Endothelial cell of hepatic sinusoid (primary cell): ENCODE measurements at regions not wholly inside any gene's neighbourhood (a gene's known extent, or its start where the extent isn't known, plus 50 kb on each side); places are given as distances from the start of the nearest gene placed in this dataset.

ENCODE experiments used
- in situ Hi-C: cut with HindIII; loops from 2 replicates; pipeline ENCODE4 v1.10.0; 2017; ENCODE audit warnings: low sequenced_read_pairs

- in situ Hi-C loops: no loop called here
Observed at GRCh38 chr5:18197734-18198133, 563.5 kb downstream of the TAF11L14 start.

- in situ Hi-C loops: no loop called here
Observed at GRCh38 chr5:18202164-18202563, 567.9 kb downstream of the TAF11L14 start.

- in situ Hi-C loops: no loop called here
Observed at GRCh38 chr5:18203296-18203695, 569.0 kb downstream of the TAF11L14 start.

- in situ Hi-C loops: no loop called here
Observed at GRCh38 chr5:18213666-18214065, 579.4 kb downstream of the TAF11L14 start.

GRCh38 chr5:18216016-18216415, 581.8 kb downstream of the TAF11L14 start:
- in situ Hi-C loops: no loop called here

- in situ Hi-C loops: no loop called here
Observed at GRCh38 chr5:18216729-18217128, 582.5 kb downstream of the TAF11L14 start.

GRCh38 chr5:18219241-18219640, 585.0 kb downstream of the TAF11L14 start:
- in situ Hi-C loops: no loop called here

GRCh38 chr5:18220631-18221030, 586.4 kb downstream of the TAF11L14 start:
- in situ Hi-C loops: no loop called here

GRCh38 chr5:18236386-18236785, 602.1 kb downstream of the TAF11L14 start:
- in situ Hi-C loops: no loop called here

- in situ Hi-C loops: no loop called here
Observed at GRCh38 chr5:18238321-18238720, 604.1 kb downstream of the TAF11L14 start.

- in situ Hi-C loops: no loop called here
Observed at GRCh38 chr5:18240971-18241370, 606.7 kb downstream of the TAF11L14 start.

GRCh38 chr5:18243846-18244245, 609.6 kb downstream of the TAF11L14 start:
- in situ Hi-C loops: no loop called here

GRCh38 chr5:18244309-18244708, 610.0 kb downstream of the TAF11L14 start:
- in situ Hi-C loops: no loop called here

- in situ Hi-C loops: no loop called here
Observed at GRCh38 chr5:18252559-18252958, 618.3 kb downstream of the TAF11L14 start.

GRCh38 chr5:18264126-18264882, 630.0 kb downstream of the TAF11L14 start:
- in situ Hi-C loops: no loop called here

- in situ Hi-C loops: no loop called here
Observed at GRCh38 chr5:18270635-18271338, 636.5 kb downstream of the TAF11L14 start.

- in situ Hi-C loops: loop anchor here (25.0 kb wide), 1 partner anchor 1065 kb away; the partner anchor contains the start of gene BASP1
Observed at GRCh38 chr5:18276939-18277338, 642.7 kb downstream of the TAF11L14 start.

GRCh38 chr5:18281947-18282581, 647.8 kb downstream of the TAF11L14 start:
- in situ Hi-C loops: loop anchor here (25.0 kb wide), 1 partner anchor 1070 kb away; the partner anchor contains the start of gene BASP1

- in situ Hi-C loops: loop anchor here (25.0 kb wide), 1 partner anchor 1073 kb away; the partner anchor contains the start of gene BASP1
Observed at GRCh38 chr5:18285257-18285656, 651.0 kb downstream of the TAF11L14 start.

GRCh38 chr5:18292146-18292545, 657.9 kb downstream of the TAF11L14 start:
- in situ Hi-C loops: loop anchor here (25.0 kb wide), 1 partner anchor 1080 kb away; the partner anchor contains the start of gene BASP1

- in situ Hi-C loops: loop anchor here (25.0 kb wide), 1 partner anchor 1083 kb away; the partner anchor contains the start of gene BASP1
Observed at GRCh38 chr5:18295696-18296095, 661.4 kb downstream of the TAF11L14 start.
